Middle frontal gyrus (tissue), 1 donor: ENCODE measurements at regions not wholly inside any gene's neighbourhood (a gene's known extent, or its start where the extent isn't known, plus 50 kb on each side); places are given as distances from the start of the nearest gene placed in this dataset.

ENCODE experiments used
- DNase-seq: peaks from one replicate; pipeline ENCODE4 v3.0.0-alpha.2; 2015; ENCODE audit warnings: low spot score; ENCODE audit errors: extremely low spot score

- peak; percentile 60 for DNase-seq
Measured at GRCh38 chr2:13006829-13007717, 290.3 kb downstream of the TRIB2 start.

- DNase-seq = no peak
Measured at GRCh38 chr2:13009027-13009642, 292.4 kb downstream of the TRIB2 start.

GRCh38 chr2:13010283-13010682, 293.5 kb downstream of the TRIB2 start:
- no peak for DNase-seq

GRCh38 chr2:13014783-13015182, 298.0 kb downstream of the TRIB2 start:
- no peak for DNase-seq

GRCh38 chr2:13015532-13016320, 299.0 kb downstream of the TRIB2 start:
- DNase-seq = no peak

GRCh38 chr2:13018490-13018889, 301.8 kb downstream of the TRIB2 start:
- no peak for DNase-seq

- DNase-seq = no peak
Measured at GRCh38 chr2:13019781-13020180, 303.0 kb downstream of the TRIB2 start.

- DNase-seq = no peak
Measured at GRCh38 chr2:13020469-13020868, 303.7 kb downstream of the TRIB2 start.

GRCh38 chr2:13021470-13021957, 304.8 kb downstream of the TRIB2 start:
- DNase-seq = no peak

GRCh38 chr2:13030606-13031005, 313.9 kb downstream of the TRIB2 start:
- DNase-seq = no peak

GRCh38 chr2:13034861-13035260, 318.1 kb downstream of the TRIB2 start:
- no peak for DNase-seq

GRCh38 chr2:13035866-13036265, 319.1 kb downstream of the TRIB2 start:
- DNase-seq = no peak

- no peak for DNase-seq
Measured at GRCh38 chr2:13040043-13040442, 323.3 kb downstream of the TRIB2 start.

GRCh38 chr2:13046557-13047165, 329.9 kb downstream of the TRIB2 start:
- DNase-seq = no peak

- DNase-seq = no peak
Measured at GRCh38 chr2:13050764-13051163, 334.0 kb downstream of the TRIB2 start.

- DNase-seq = no peak
Measured at GRCh38 chr2:13052547-13052946, 335.8 kb downstream of the TRIB2 start.

GRCh38 chr2:13056259-13056843, 339.6 kb downstream of the TRIB2 start:
- no peak for DNase-seq

GRCh38 chr2:13057671-13058070, 340.9 kb downstream of the TRIB2 start:
- no peak for DNase-seq

GRCh38 chr2:13066676-13067075, 349.9 kb downstream of the TRIB2 start:
- no peak for DNase-seq

GRCh38 chr2:13067508-13067907, 350.8 kb downstream of the TRIB2 start:
- DNase-seq = no peak

GRCh38 chr2:13089971-13090370, 373.2 kb downstream of the TRIB2 start:
- no peak for DNase-seq
